ENCODE measurements at regions not wholly inside any gene's neighbourhood (a gene's known extent, or its start where the extent isn't known, plus 50 kb on each side); places are given as distances from the start of the nearest gene placed in this dataset.

DNA sequence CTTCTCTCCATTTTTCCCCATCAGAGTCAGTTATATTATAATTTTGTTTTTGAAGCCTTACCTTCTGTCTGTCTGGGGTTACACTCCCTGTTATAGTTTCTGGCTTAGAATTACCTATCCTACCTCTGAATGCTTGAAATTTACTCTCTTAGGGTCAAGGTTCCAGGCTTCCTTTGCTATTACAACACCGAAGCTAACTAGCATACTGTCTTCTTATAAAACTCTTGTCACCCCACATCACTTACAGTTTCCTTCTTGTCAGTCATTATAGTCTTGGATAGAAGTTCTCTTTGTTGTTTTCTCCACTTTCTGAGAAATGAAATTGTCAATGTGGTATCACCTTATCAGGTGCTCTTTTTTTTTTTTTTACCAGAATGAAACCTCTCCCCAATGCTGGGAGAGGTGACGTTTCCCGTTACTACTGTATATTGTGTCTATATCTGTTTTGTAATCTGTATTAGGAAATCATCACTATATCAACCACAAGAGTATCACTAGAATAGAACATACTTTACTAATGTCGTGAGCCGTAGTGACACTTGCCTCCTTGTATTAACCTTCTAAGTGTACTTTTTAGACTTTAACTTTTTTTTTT, 69.2 kb upstream of the PSMA6 start:
- FAIRE-seq: no peak

- FAIRE-seq: no peak
Measured at GRCh38 chr14:35223927-35224326, 68.3 kb upstream of the PSMA6 start.

DNA sequence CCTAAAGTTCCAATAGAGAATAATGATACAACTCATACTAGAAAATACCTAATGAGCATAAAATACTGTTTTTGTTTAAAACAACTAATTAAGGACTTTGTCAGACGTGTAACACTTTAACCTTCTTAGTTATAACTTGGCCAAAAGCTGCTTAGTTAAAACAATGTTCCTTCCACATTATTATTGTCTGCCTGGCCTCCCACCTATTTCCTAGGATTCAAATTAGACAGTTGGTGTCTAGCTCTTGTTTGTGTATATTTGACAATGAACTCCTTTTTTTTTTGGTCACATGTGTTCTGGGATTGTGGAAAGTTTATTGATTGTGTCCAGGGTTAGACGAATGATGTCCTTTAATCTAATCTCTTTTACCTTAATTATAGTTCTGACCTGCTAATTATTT, 67.6 kb upstream of the PSMA6 start:
- FAIRE-seq: no peak

GRCh38 chr14:35229084-35229791, 62.9 kb upstream of the PSMA6 start:
- no peak for FAIRE-seq

DNA sequence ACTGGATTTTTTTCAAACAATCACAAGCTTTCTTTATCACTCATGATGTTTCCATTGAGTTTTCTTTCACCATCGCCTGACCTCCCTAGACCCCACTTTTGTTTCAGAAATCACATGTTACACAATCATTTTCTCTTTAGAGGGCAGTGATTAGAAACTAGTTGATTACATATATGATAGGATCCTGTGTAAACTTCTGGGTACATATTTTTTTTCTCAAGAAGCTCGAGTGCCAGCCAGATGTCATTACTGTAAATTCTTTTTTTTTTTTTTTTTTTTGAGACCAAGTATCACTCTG, 62.4 kb upstream of the PSMA6 start:
- FAIRE-seq: no peak

- FAIRE-seq: no peak
Measured at GRCh38 chr14:35231207-35231760, 60.9 kb upstream of the PSMA6 start.

- no peak for FAIRE-seq
Measured at GRCh38 chr14:35234012-35234805, 58.0 kb upstream of the PSMA6 start.

DNA sequence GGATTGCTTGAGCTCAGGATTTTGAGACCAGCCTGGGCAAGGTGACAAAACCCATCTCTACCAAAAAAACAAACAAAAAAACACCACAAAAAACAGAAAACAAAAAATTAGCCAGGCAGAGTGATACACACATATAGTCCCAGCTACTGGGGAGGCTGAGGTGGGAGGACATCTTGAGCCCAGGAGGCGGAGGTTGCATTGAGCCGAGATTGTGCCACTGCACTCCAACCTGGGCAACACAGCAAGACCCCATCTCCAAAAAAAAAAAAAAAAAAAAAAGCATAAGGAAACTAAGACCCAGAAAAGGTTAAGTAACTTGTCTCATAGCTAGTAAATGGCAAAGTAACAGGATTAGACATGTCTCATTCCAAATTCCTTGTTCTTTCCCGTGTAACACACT, 56.3 kb upstream of the PSMA6 start:
- FAIRE-seq: no peak

DNA sequence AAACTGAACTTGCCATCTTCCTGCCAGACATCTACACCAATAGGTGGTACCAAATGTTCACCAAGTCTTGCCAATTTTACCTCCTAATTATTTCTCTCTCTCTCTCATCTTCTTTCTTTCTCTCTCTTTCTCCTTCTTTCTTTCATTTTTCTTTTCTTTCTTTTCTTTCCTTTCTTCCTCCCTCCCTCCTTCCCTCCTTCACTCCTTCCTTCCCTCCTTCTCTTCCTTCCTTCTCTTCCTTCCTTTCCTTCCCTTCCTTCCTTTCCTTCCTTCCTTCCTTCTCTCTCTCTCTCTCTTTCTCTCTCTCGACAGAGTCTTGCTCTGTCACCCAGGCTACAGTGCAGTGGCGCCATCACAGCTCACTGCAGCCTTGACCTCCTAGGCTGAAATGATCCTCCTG, 55.4 kb upstream of the PSMA6 start:
- no peak for FAIRE-seq

DNA sequence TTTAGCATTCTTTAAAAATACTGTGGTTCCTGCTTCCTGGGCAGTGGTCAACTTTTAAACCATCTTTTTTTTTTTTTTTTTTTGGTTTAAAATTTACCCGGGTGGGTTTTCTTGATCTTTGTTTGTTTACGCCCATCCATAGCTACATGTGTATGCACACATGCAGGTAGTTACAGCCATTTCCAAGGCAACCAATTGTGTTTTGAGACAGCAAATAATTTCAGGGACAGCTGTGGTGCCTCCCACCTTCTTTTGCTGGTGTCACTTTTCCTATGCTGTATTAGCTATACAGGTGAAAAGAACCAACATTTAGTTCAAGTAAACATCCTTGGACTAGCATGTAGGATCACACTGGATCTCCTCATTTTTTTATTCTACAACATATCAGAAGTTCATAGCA, 52.0 kb upstream of the PSMA6 start:
- no peak for FAIRE-seq

Measured in TTC549 (cell line).